Right atrium auricular region (tissue), 2 donors: ENCODE measurements at regions not wholly inside any gene's neighbourhood (a gene's known extent, or its start where the extent isn't known, plus 50 kb on each side); places are given as distances from the start of the nearest gene placed in this dataset.

Experiments
- DNase-seq: peaks from one replicate; pipeline ENCODE4 v3.0.0-alpha.2; 2019; ENCODE audit warnings: low spot score
- H3K27ac ChIP-seq, 2 donors: fragments of 200-600 bp; sonication (generic); 1 replicate in 1 of 2; 2 replicates in 1 of 2; pipeline ENCODE4 v1.5.1; 2016 to 2019
- H3K27me3 ChIP-seq, 2 donors: fragments of 200-600 bp; sonication (generic); one replicate each; pipeline versions ENCODE4 v1.5.1 to v1.6.0; 2017 to 2019
- H3K36me3 ChIP-seq: fragments of 200-600 bp; sonication (generic); one replicate; pipeline ENCODE4 v1.5.1; 2016
- H3K4me1 ChIP-seq, 2 donors: fragments of 200-600 bp; sonication (generic); one replicate each; pipeline versions ENCODE4 v1.5.1 to v1.6.0; 2017 to 2019
- H3K4me3 ChIP-seq, 2 donors: fragments of 200-600 bp; sonication (generic); 1 replicate in 1 of 2; 2 replicates in 1 of 2; pipeline ENCODE4 v1.5.1; 2017 to 2019; ENCODE audit warnings: mild to moderate bottlenecking in 1 of 2, moderate library complexity in 1 of 2
- H3K9me3 ChIP-seq, 2 donors: fragments of 200-600 bp; sonication (generic); one replicate each; pipeline ENCODE4 v1.5.1; 2019
- TF ChIP-seq, protein P1 (sequence below), 2 donors: fragments of 200-600 bp; sonication (generic); IDR thresholded peaks; one replicate each; pipeline ENCODE4 v1.5.1; 2019; ENCODE audit warnings: antibody characterized with exemption in 2 of 2

- no peaks in the 10 kb centered on the region for H3K9me3 ChIP-seq
- no peaks in the 10 kb centered on the region for H3K4me1 ChIP-seq
- no peak overlapping the region for H3K27ac ChIP-seq
- no peaks in the 10 kb centered on the region for H3K36me3 ChIP-seq
- TF ChIP-seq, protein P1, sequence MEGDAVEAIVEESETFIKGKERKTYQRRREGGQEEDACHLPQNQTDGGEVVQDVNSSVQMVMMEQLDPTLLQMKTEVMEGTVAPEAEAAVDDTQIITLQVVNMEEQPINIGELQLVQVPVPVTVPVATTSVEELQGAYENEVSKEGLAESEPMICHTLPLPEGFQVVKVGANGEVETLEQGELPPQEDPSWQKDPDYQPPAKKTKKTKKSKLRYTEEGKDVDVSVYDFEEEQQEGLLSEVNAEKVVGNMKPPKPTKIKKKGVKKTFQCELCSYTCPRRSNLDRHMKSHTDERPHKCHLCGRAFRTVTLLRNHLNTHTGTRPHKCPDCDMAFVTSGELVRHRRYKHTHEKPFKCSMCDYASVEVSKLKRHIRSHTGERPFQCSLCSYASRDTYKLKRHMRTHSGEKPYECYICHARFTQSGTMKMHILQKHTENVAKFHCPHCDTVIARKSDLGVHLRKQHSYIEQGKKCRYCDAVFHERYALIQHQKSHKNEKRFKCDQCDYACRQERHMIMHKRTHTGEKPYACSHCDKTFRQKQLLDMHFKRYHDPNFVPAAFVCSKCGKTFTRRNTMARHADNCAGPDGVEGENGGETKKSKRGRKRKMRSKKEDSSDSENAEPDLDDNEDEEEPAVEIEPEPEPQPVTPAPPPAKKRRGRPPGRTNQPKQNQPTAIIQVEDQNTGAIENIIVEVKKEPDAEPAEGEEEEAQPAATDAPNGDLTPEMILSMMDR (IDR thresholded peaks at IDR 0.05) = no peak
- no peak for DNase-seq
- no peak overlapping the region for H3K4me3 ChIP-seq
- no peaks in the 10 kb centered on the region for H3K27me3 ChIP-seq
These were observed 59.7 kb upstream of the TMEM108 start for GRCh38 chr3:132978464-132978863.

- no peak for DNase-seq
- no peak overlapping the region for H3K27ac ChIP-seq
- no peaks in the 10 kb centered on the region for H3K36me3 ChIP-seq
- no peaks in the 10 kb centered on the region for H3K9me3 ChIP-seq
- TF ChIP-seq, protein P1 (IDR thresholded peaks at IDR 0.05) = no peak
- no peaks in the 10 kb centered on the region for H3K27me3 ChIP-seq
- H3K4me3 ChIP-seq = no peak overlapping the region
- H3K4me1 ChIP-seq = no peaks in the 10 kb centered on the region
These were observed 64.1 kb upstream of the TMEM108 start for GRCh38 chr3:132974097-132974496.

DNA sequence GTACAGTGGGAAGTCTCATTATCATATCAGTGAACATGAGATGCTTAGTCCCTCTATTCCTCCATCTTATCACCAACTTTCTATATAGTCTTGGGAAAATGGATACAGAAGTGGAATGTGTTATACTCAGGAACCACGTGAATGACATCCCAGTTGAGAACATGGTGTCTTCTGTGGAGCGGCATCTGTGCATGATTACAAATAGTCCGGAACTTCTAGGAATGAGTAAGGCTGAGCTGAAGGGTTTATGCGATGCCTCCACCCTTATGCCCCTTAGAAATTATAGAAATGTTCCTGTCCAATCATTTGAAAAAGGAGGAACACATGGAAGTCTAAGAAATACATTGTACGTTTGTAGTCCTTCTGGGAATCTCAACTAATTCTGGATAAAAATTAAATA, 64.8 kb upstream of the TMEM108 start:
- DNase-seq = no peak
- Histone ChIP-seq H3K27me3 (no peaks in the 10 kb centered on the region), H3K9me3 (no peaks in the 10 kb centered on the region), H3K27ac (no peak overlapping the region), H3K4me3 (no peak overlapping the region), H3K4me1 (no peaks in the 10 kb centered on the region), H3K36me3 (no peaks in the 10 kb centered on the region)
- TF ChIP-seq, protein P1 (IDR thresholded peaks at IDR 0.05) = no peak

GRCh38 chr3:132972333-132972732, 65.9 kb upstream of the TMEM108 start:
- no peak overlapping the region for H3K4me3 ChIP-seq
- no peaks in the 10 kb centered on the region for H3K36me3 ChIP-seq
- no peak for DNase-seq
- TF ChIP-seq, protein P1 (IDR thresholded peaks at IDR 0.05) = no peak
- H3K27ac ChIP-seq = no peak overlapping the region
- H3K9me3 ChIP-seq = no peaks in the 10 kb centered on the region
- H3K27me3 ChIP-seq = no peaks in the 10 kb centered on the region
- H3K4me1 ChIP-seq = no peaks in the 10 kb centered on the region

DNA sequence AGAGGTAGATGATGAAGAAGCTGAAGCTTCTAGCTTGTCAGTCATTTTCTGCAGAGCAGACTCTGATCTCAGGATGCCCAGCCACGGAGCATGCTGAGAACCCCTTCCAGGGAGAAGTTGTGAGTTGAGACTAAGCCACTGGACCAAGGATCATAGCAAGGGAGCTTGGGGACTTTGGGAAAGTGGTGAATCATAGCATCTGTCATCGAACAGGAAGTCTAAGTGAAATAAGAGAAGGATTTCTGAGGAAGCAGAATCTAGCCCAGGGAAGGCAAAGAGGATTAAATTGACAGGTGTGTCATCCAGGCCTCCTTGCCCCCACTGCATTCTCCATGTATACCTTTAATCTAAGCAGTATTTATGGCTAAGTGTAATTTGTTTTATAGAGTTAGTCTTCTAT, 71.8 kb upstream of the TMEM108 start:
- Histone ChIP-seq H3K4me1 (no peaks in the 10 kb centered on the region), H3K27me3 (no peaks in the 10 kb centered on the region), H3K9me3 (no peaks in the 10 kb centered on the region), H3K4me3 (no peak overlapping the region), H3K36me3 (no peaks in the 10 kb centered on the region), H3K27ac (no peak overlapping the region)
- DNase-seq = no peak
- TF ChIP-seq, protein P1 (IDR thresholded peaks at IDR 0.05) = no peak

DNA sequence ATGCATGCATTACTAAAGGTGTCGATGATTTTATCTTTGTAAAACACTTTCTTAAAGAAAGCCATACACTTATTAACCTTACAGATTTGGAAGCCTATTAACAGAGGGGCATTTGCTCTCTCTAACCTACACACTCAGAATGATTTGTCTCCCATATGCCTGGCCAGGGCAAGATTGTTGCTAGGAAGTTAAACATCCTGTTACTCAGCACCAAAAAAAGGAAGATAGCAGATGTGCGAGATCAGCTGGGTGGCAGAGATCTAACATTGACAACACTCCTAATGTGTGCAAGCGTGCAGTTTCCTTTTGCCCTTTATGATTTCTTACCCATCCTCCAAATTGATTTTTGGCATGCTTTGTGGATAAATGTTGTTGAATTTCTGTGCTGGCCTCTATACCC, 73.9 kb upstream of the TMEM108 start:
- TF ChIP-seq, protein P1 (IDR thresholded peaks at IDR 0.05) = no peak
- H3K4me1 ChIP-seq = no peaks in the 10 kb centered on the region
- H3K4me3 ChIP-seq = no peak overlapping the region
- H3K27ac ChIP-seq = no peak overlapping the region
- no peaks in the 10 kb centered on the region for H3K9me3 ChIP-seq
- no peak for DNase-seq
- no peaks in the 10 kb centered on the region for H3K36me3 ChIP-seq
- no peaks in the 10 kb centered on the region for H3K27me3 ChIP-seq
